Ascending aorta (tissue), 2 donors: ENCODE measurements at regions not wholly inside any gene's neighbourhood (a gene's known extent, or its start where the extent isn't known, plus 50 kb on each side); places are given as distances from the start of the nearest gene placed in this dataset.
A peak's percentile ranks its signal among the peaks of the same experiment; 100 is the strongest.

Experiments
- DNase-seq, 2 donors: peaks; one replicate each; pipeline ENCODE4 v3.0.0-alpha.2; 2019; ENCODE audit warnings: low spot score in 2 of 2
- H3K27ac ChIP-seq, 2 donors: fragments of 200-600 bp; sonication (generic); one replicate each; pipeline ENCODE4 v1.5.1; 2016 to 2017; ENCODE audit warnings: mild to moderate bottlenecking in 1 of 2
- H3K27me3 ChIP-seq: fragments of 200-600 bp; sonication (generic); one replicate; pipeline ENCODE4 v1.5.1; 2017
- H3K36me3 ChIP-seq, 2 donors: fragments of 200-600 bp; sonication (generic); one replicate each; pipeline ENCODE4 v1.5.1; 2016
- H3K4me1 ChIP-seq, 2 donors: fragments of 200-600 bp; sonication (generic); one replicate each; pipeline ENCODE4 v1.5.1; 2016 to 2017; ENCODE audit warnings: mild to moderate bottlenecking in 1 of 2
- H3K4me3 ChIP-seq, 2 donors: fragments of 200-600 bp; sonication (generic); one replicate each; pipeline ENCODE4 v1.5.1; 2016 to 2017; ENCODE audit warnings: mild to moderate bottlenecking in 1 of 2
- H3K9me3 ChIP-seq, 2 donors: fragments of 200-600 bp; sonication (generic); one replicate each; pipeline ENCODE4 v1.5.1; 2016
- CTCF ChIP-seq, 3 experiments: fragments of 200-600 bp in 2 of 3; fragments of 450-650 bp in 1 of 3; sonication (generic) in 2 of 3; IDR thresholded peaks; one replicate each; pipeline ENCODE4 v1.5.1; 2016 to 2019; ENCODE audit warnings: antibody characterized with exemption in 3 of 3, mild to moderate bottlenecking in 1 of 3, moderate library complexity in 1 of 3
- intact Hi-C: fragments of 100-400 bp; cut with DNase I; formaldehyde crosslinking; loops from one replicate; pipeline ENCODE4 v1.15.1; 2023

DNA sequence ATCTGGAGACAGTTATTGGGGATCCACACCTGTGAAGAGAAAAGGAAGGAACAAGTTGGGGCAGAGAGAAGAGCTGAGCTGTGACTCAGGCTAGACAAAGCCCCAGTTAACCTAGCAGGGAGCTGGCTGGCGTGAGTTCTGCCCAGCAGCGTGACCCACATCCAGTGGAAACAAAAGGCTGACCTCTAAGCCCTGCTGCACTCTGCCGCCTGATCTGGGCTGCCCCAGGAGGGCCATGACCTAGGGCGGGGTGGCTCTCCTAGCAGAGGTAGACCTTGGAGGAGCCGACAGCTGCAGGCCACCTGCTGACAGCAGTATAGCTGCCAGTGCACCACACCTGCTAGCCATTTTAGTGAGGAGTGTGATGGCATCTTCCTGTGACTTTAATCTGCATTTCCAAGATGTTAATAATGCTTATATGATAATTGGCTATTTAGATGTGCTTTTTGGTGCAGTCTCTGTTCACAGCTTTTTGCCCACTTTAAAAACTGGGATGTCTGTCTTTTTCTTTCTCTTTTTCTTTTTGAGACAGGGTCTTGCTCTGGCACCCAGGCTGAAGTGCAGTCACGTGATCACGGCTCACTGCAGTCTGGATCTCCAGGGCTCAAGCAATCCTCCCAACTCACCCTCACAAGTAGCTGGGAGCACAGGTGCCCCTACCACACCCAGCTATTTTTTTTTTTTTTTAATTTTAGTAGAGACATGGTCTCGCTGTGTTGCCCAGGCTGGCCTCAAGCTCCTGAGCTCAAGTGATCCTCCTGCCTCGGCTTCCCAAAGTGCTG, 78.1 kb downstream of the LSM3 start:
- no peak for TF ChIP-seq CTCF (IDR thresholded peaks at IDR 0.05)
- Histone ChIP-seq H3K4me1 (no peaks in the 10 kb centered on the region), H3K4me3 (no peak overlapping the region), H3K27ac (no peak overlapping the region), H3K27me3 (no peaks in the 10 kb centered on the region), H3K36me3 (no peaks in the 10 kb centered on the region), H3K9me3 (no peaks in the 10 kb centered on the region)
- intact Hi-C loops: no loop called here
- no peak for DNase-seq

GRCh38 chr3:14258906-14259904, 80.6 kb downstream of the LSM3 start:
- Histone ChIP-seq H3K4me1 (no peaks in the 10 kb centered on the region), H3K27me3 (no peaks in the 10 kb centered on the region), H3K27ac (no peak overlapping the region), H3K4me3 (no peak overlapping the region), H3K9me3 (no peaks in the 10 kb centered on the region), H3K36me3 (no peaks in the 10 kb centered on the region)
- intact Hi-C loops: no loop called here
- no peak for TF ChIP-seq CTCF (IDR thresholded peaks at IDR 0.05)
- DNase-seq: no peak

GRCh38 chr3:14260463-14260862, 81.8 kb downstream of the LSM3 start:
- H3K4me3 ChIP-seq: no peak overlapping the region
- intact Hi-C loops: loop anchor here (2.0 to 10.0 kb wide), 4 partner anchors 58 to 364 kb away; partner anchors contain the start of gene GRIP2
- no peaks in the 10 kb centered on the region for H3K27me3 ChIP-seq
- no peak for TF ChIP-seq CTCF (IDR thresholded peaks at IDR 0.05)
- no peaks in the 10 kb centered on the region for H3K36me3 ChIP-seq
- no peaks in the 10 kb centered on the region for H3K9me3 ChIP-seq
- DNase-seq: no peak
- no peaks in the 10 kb centered on the region for H3K4me1 ChIP-seq
- no peak overlapping the region for H3K27ac ChIP-seq

DNA sequence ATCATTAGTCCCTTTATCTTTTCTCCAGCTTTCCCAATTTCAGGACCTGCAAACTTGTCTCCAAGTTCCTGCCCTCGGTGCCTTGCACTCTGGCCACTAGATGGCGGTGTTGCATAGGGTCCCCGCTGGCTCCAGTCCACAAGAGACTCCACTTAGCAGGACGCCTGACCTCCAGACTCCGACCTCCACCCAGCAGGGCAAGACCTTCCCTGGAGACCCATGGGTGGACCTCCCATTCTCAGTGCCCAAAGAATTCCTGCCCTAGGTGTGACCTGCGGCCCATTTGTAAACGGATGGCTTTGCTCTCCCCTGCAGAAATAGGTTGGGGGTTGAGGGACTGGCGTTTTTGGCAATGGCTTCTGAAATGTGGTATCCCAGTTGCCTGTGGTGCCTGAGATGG, 82.6 kb downstream of the LSM3 start:
- no peak overlapping the region for H3K27ac ChIP-seq
- peak; percentile 86 to 98 (median 96) for TF ChIP-seq CTCF (IDR thresholded peaks at IDR 0.05)
- intact Hi-C loops: loop anchor here (1.0 to 10.0 kb wide), 5 partner anchors 58 to 364 kb away; partner anchors contain the start of gene GRIP2
- no peaks in the 10 kb centered on the region for H3K4me1 ChIP-seq
- no peaks in the 10 kb centered on the region for H3K27me3 ChIP-seq
- peak; percentile 11 to 88 for DNase-seq
- H3K9me3 ChIP-seq: no peaks in the 10 kb centered on the region
- no peak overlapping the region for H3K4me3 ChIP-seq
- H3K36me3 ChIP-seq: no peaks in the 10 kb centered on the region

GRCh38 chr3:14262212-14262611, 83.6 kb downstream of the LSM3 start:
- intact Hi-C loops: loop anchor here (10.0 kb wide), 2 partner anchors 133 to 283 kb away; partner anchors contain the start of gene GRIP2
- H3K4me1 ChIP-seq: no peaks in the 10 kb centered on the region
- TF ChIP-seq CTCF (IDR thresholded peaks at IDR 0.05): no peak

More at GRCh38 chr3:14262212-14262611, 83.6 kb downstream of the LSM3 start:
- Histone ChIP-seq H3K27me3 (no peaks in the 10 kb centered on the region), H3K36me3 (no peaks in the 10 kb centered on the region), H3K9me3 (no peaks in the 10 kb centered on the region), H3K27ac (no peak overlapping the region), H3K4me3 (no peak overlapping the region)
- DNase-seq: no peak
